B cell (primary cell): ENCODE measurements at regions not wholly inside any gene's neighbourhood (a gene's known extent, or its start where the extent isn't known, plus 50 kb on each side); places are given as distances from the start of the nearest gene placed in this dataset.
"Not testable (repeated sequence)": the region's sequence is repeated elsewhere in the genome, so short reads cannot be mapped to it uniquely, and the experiment has no call there.

Experiments used
- ATAC-seq: fragments of 200-7000 bp; cut with Tn5 transposase; one replicate; pipeline ENCODE4 v1.10.0; 2021; ENCODE audit warnings: low read depth, mild to moderate bottlenecking, moderate number of reproducible peaks, moderate library complexity
- CTCF ChIA-PET: fragments of 350-600 bp; sonication (Branson Sonifier 250); formaldehyde crosslinking; loops from one replicate; lab custom pipeline; 2021; ENCODE audit warnings: antibody characterized with exemption, inconsistent platforms; lab: Charles Lee
- POLR2A ChIA-PET: fragments of 350-600 bp; sonication (Branson Sonifier 250); formaldehyde crosslinking; loops from one replicate; lab custom pipeline; 2021; ENCODE audit warnings: antibody characterized with exemption; lab: Charles Lee
- DNase-seq: peaks from one replicate; pipeline ENCODE4 v3.0.0; 2013
- H2AFZ ChIP-seq: 2 replicates; pipeline ENCODE4 v1.6.1; 2012; ENCODE audit warnings: mild to moderate bottlenecking, low read depth, low read length; ENCODE audit not compliant: insufficient read depth, poor library complexity, severe bottlenecking
- H3K27ac ChIP-seq, 2 donors: 1 replicate in 1 of 2; 2 replicates in 1 of 2; pipeline ENCODE4 v1.5.1; 2012 to 2013; ENCODE audit warnings: low read length in 2 of 2, mild to moderate bottlenecking in 2 of 2, moderate library complexity in 1 of 2
- H3K27me3 ChIP-seq, 4 experiments: fragments of 200-600 bp in 1 of 4; sonication (generic) in 1 of 4; replicated peaks in 1 of 4; 1 replicate in 2 of 4; 2 replicates in 2 of 4; pipeline versions ENCODE4 v1.6.1 to v1.7.0; 2013 to 2016; ENCODE audit warnings: low read length in 3 of 4, mild to moderate bottlenecking in 2 of 4, mixed read lengths in 1 of 4, moderate library complexity in 1 of 4; ENCODE audit not compliant: insufficient read depth in 4 of 4, control insufficient read depth in 3 of 4; ENCODE audit errors: control extremely low read depth in 1 of 4
- H3K36me3 ChIP-seq, 2 experiments: replicated peaks in 1 of 2; 1 replicate in 1 of 2; 2 replicates in 1 of 2; pipeline versions ENCODE4 v1.6.1 to v1.7.1; 2013; ENCODE audit warnings: low read length in 1 of 2; ENCODE audit not compliant: insufficient read depth in 2 of 2, control insufficient read depth in 1 of 2; ENCODE audit errors: control extremely low read depth in 1 of 2, extremely low read depth in 1 of 2
- H3K4me1 ChIP-seq, 2 donors: fragments of 200-600 bp in 1 of 2; sonication (generic) in 1 of 2; 1 replicate in 1 of 2; 2 replicates in 1 of 2; pipeline versions ENCODE4 v1.5.1 to v1.6.1; 2013 to 2017; ENCODE audit warnings: low read length in 2 of 2; ENCODE audit not compliant: control insufficient read depth in 2 of 2, insufficient read depth in 2 of 2
- H3K4me2 ChIP-seq: replicated peaks from 2 replicates; pipeline ENCODE3; 2012; ENCODE audit warnings: mild to moderate bottlenecking, low read depth, low read length; ENCODE audit not compliant: poor library complexity, severe bottlenecking
- H3K4me3 ChIP-seq, 5 experiments: fragments of 200-600 bp in 1 of 5; sonication (generic) in 1 of 5; 1 replicate in 3 of 5; 2 replicates in 2 of 5; pipeline versions ENCODE4 v1.5.1 to v1.7.0; 2011 to 2016; ENCODE audit warnings: low read length in 4 of 5, mild to moderate bottlenecking in 4 of 5, low read depth in 2 of 5, control low read depth in 1 of 5, moderate library complexity in 1 of 5; ENCODE audit not compliant: insufficient read depth in 1 of 5; ENCODE audit errors: control extremely low read depth in 1 of 5, extremely low read depth in 1 of 5
- H3K79me2 ChIP-seq: fragments of 200-600 bp; sonication (generic); one replicate; pipeline ENCODE4 v1.6.0; 2016; ENCODE audit warnings: low read length; ENCODE audit not compliant: control insufficient read depth, insufficient read depth
- H3K9ac ChIP-seq: fragments of 200-600 bp; sonication (generic); 2 replicates; pipeline ENCODE4 v1.6.1; 2017; ENCODE audit warnings: mild to moderate bottlenecking, low read length, moderate library complexity
- H3K9me3 ChIP-seq, 3 donors: one replicate each; pipeline versions ENCODE4 v1.6.1 to v1.7.1; 2013; ENCODE audit warnings: low read length in 2 of 3; ENCODE audit not compliant: control insufficient read depth in 2 of 3, insufficient read depth in 1 of 3; ENCODE audit errors: control extremely low read depth in 1 of 3
- H4K20me1 ChIP-seq: 2 replicates; pipeline ENCODE4 v1.6.0; 2012; ENCODE audit warnings: mild to moderate bottlenecking, low read length; ENCODE audit not compliant: insufficient read depth, control insufficient read depth, poor library complexity, severe bottlenecking
- H3K27ac Mint-ChIP-seq: one replicate; pipeline ENCODE4 v1.8.0; 2021; ENCODE audit warnings: mixed read lengths
- H3K27me3 Mint-ChIP-seq: one replicate; pipeline ENCODE4 v1.8.0; 2021; ENCODE audit warnings: mixed read lengths
- H3K4me1 Mint-ChIP-seq: one replicate; pipeline ENCODE4 v1.8.0; 2021; ENCODE audit warnings: mixed read lengths
- H3K4me3 Mint-ChIP-seq: one replicate; pipeline ENCODE4 v1.8.0; 2021; ENCODE audit warnings: mixed read lengths
- H3K9me3 Mint-ChIP-seq: one replicate; pipeline ENCODE4 v1.8.0; 2022; ENCODE audit warnings: mixed read lengths; ENCODE audit not compliant: insufficient read depth
- CTCF ChIP-seq: fragments of 200-600 bp; IDR thresholded peaks from one replicate; pipeline ENCODE4 v1.8.0; 2022; ENCODE audit warnings: antibody characterized with exemption, mild to moderate bottlenecking
- EZH2 ChIP-seq: IDR thresholded peaks from 2 replicates; pipeline ENCODE4 v1.6.1; 2012; ENCODE audit warnings: borderline replicate concordance, low read depth, mild to moderate bottlenecking, moderate library complexity, low read length; ENCODE audit not compliant: insufficient read depth, poor library complexity, severe bottlenecking
- WGBS: methylation state at CpG from one replicate; pipeline ENCODE4 v1.1.5; 2013; ENCODE audit warnings: missing lambda C conversion rate; ENCODE audit not compliant: insufficient coverage; 5-methylcytosine and 5-hydroxymethylcytosine counted together
- intact Hi-C: fragments of 100-400 bp; cut with micrococcal nuclease; formaldehyde crosslinking; loops from one replicate; pipeline ENCODE4 v1.10.0; 2022

DNA sequence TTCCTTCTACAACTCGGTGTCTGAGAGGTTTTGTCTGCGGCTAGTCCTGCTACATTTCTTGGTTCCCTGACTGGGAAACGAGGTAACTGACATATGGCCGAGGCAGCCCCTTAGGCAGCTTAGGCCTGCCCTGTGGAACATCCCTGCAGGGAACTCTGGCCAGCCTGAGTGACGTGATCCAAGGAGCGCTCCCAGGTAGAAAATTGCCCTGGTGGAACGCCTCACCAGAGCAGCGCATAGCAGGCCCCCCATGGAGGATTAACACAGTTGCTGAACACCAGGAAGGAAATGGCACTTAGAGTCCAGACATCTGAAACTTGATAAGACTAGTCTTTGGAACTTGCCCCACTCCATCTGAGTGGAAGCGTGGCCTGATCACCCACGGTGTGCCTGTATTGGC lies 837.4 kb upstream of the NDST4 start:
- no peak overlapping the region for H3K9ac ChIP-seq
- H2AFZ ChIP-seq = no peak overlapping the region
- WGBS = 92% methylated on average over 9 of the region's 10 CpGs
- H3K9me3 ChIP-seq = peaks cover 0 to 4% (median 0%) of the 10 kb centered on the region in 3 donors
- Mint-ChIP-seq H3K27me3 (no peaks in the 10 kb centered on the region), H3K4me1 (no peaks in the 10 kb centered on the region), H3K9me3 (peaks cover 5% of the 10 kb centered on the region), H3K27ac (no peak overlapping the region), H3K4me3 (no peak overlapping the region)
- no peak overlapping the region for H3K4me2 ChIP-seq
- H3K4me3 ChIP-seq = no peak overlapping the region
- H3K27me3 ChIP-seq = no peaks in the 10 kb centered on the region
- ATAC-seq = no peak
- no peak for TF ChIP-seq EZH2
- TF ChIP-seq CTCF = no peak
- no peaks in the 10 kb centered on the region for H4K20me1 ChIP-seq
- H3K36me3 ChIP-seq = no peaks in the 10 kb centered on the region
- CTCF ChIA-PET = no interaction called here
- intact Hi-C loops = no loop called here
- POLR2A ChIA-PET = no interaction called here
- no peak for DNase-seq
- no peaks in the 10 kb centered on the region for H3K4me1 ChIP-seq
- H3K79me2 ChIP-seq = no peaks in the 10 kb centered on the region
- no peak overlapping the region for H3K27ac ChIP-seq

DNA sequence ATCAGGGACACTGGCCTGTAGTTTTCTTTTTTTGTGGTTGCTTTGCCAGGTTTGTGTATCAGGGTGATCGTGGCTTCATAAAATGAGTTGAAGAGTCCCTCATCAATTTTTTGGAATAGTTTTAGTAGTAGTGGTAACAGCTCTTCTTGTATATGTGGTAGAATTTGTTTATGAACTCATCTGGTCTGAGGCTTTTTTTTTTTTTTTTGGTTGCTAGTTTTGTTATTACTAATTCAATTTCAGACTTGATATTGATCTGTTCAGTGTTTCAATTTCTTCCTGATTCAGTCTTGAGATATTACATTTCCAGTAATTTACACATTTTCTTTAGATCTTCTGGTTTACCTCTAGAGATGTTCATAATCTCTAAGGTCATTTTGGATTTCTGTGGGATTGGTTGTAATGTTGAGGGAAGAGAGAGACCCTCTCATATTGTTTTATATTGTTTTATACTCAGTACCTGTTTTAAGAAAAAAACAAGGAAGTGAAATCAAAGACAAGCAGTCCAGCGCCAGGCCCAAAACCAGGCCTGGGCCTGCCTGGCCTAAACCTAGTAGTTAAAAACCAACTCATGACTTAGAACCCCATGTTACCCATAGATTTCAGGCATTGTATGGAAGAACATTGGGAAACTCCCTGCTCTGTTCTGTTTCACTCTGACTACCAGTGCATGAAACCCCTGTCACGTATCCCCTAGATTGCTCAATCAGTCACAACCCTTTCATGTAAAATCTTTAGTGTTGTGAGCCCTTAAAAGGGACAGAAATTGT lies 836.7 kb upstream of the NDST4 start:
- H2AFZ ChIP-seq, H3K27ac ChIP-seq, H3K4me3 ChIP-seq, intact Hi-C loops, H3K27me3 Mint-ChIP-seq, H3K27ac Mint-ChIP-seq, H4K20me1 ChIP-seq, H3K36me3 ChIP-seq, H3K4me1 Mint-ChIP-seq, H3K9me3 Mint-ChIP-seq, H3K4me3 Mint-ChIP-seq, H3K4me2 ChIP-seq, DNase-seq, H3K9me3 ChIP-seq, H3K79me2 ChIP-seq, H3K27me3 ChIP-seq, H3K9ac ChIP-seq, ATAC-seq, H3K4me1 ChIP-seq, CTCF ChIA-PET, POLR2A ChIA-PET: not testable (repeated sequence)
- WGBS = 100% methylated on average over 1 of the region's 3 CpGs
